H1 (cell line): ENCODE measurements at regions not wholly inside any gene's neighbourhood (a gene's known extent, or its start where the extent isn't known, plus 50 kb on each side); places are given as distances from the start of the nearest gene placed in this dataset.

Experiments used
- CTCF ChIA-PET: fragments of 300-600 bp; sonication (Branson Sonifier 250); formaldehyde crosslinking; loops from one replicate; lab custom pipeline; 2021; ENCODE audit not compliant: partially characterized antibody; lab: Charles Lee
- POLR2A ChIA-PET: fragments of 300-600 bp; sonication (Branson Sonifier 250); formaldehyde crosslinking; loops from one replicate; lab custom pipeline; 2021; ENCODE audit warnings: inconsistent platforms; ENCODE audit not compliant: partially characterized antibody; lab: Charles Lee
- DNase-seq, 2 experiments: peaks; one replicate each; pipeline versions ENCODE4 v3.0.0 to v3.0.0-alpha.2; 2010 to 2022; ENCODE audit warnings: low spot score in 2 of 2, low read depth in 1 of 2, mixed read lengths in 1 of 2
- FAIRE-seq: peaks from 2 replicates; lab custom pipeline; 2011; peaks lifted over from hg19 to GRCh38; lab: Jason Lieb, UNC
- H2AFZ ChIP-seq: 2 replicates; pipeline ENCODE4 v1.8.1; 2012; ENCODE audit warnings: low read length, inconsistent platforms
- H2AK5ac ChIP-seq: 2 replicates; pipeline ENCODE4 v1.6.1; 2013; ENCODE audit warnings: low read depth, low read length
- H2BK120ac ChIP-seq: replicated peaks from 2 replicates; pipeline ENCODE3; 2013; ENCODE audit warnings: low read depth, low read length, inconsistent platforms
- H2BK12ac ChIP-seq: 2 replicates; pipeline ENCODE4 v1.6.1; 2013; ENCODE audit warnings: low read depth, low read length
- H2BK15ac ChIP-seq: 2 replicates; pipeline ENCODE4 v1.6.1; 2013; ENCODE audit warnings: low read length
- H2BK20ac ChIP-seq: 2 replicates; pipeline ENCODE4 v1.6.1; 2013; ENCODE audit warnings: low read length
- H2BK5ac ChIP-seq: 2 replicates; pipeline ENCODE4 v1.6.1; 2013; ENCODE audit warnings: low read depth, low read length
- H3K14ac ChIP-seq: 2 replicates; pipeline ENCODE4 v1.6.1; 2013; ENCODE audit warnings: inconsistent platforms; ENCODE audit not compliant: insufficient read length
- H3K18ac ChIP-seq: 2 replicates; pipeline ENCODE4 v1.6.1; 2013; ENCODE audit warnings: low read length; ENCODE audit errors: extremely low read depth
- H3K23ac ChIP-seq: 2 replicates; pipeline ENCODE4 v1.6.1; 2013; ENCODE audit warnings: inconsistent platforms; ENCODE audit not compliant: insufficient read length
- H3K23me2 ChIP-seq: 2 replicates; pipeline ENCODE4 v1.6.1; 2013; ENCODE audit warnings: low read depth, low read length
- H3K27ac ChIP-seq: 2 replicates; pipeline ENCODE4 v1.6.1; 2011; ENCODE audit warnings: low read depth, low read length, inconsistent platforms
- H3K27me3 ChIP-seq, 4 experiments: replicated peaks in 1 of 4; 1 replicate in 1 of 4; 2 replicates in 3 of 4; pipeline versions ENCODE4 v1.6.1 to v1.8.1; 2011 to 2013; ENCODE audit warnings: low read length in 3 of 4, mild to moderate bottlenecking in 3 of 4, inconsistent platforms in 2 of 4, mixed read lengths in 2 of 4, moderate library complexity in 1 of 4; ENCODE audit not compliant: control insufficient read depth in 3 of 4, insufficient read depth in 3 of 4; ENCODE audit errors: extremely low read depth in 1 of 4
- H3K36me3 ChIP-seq, 4 experiments: 2 replicates each; pipeline versions ENCODE4 v1.6.1 to v1.8.1; 2011 to 2013; ENCODE audit warnings: mild to moderate bottlenecking in 4 of 4, low read length in 3 of 4, moderate library complexity in 2 of 4, control low read depth in 1 of 4, inconsistent platforms in 1 of 4; ENCODE audit not compliant: insufficient read depth in 4 of 4, control insufficient read depth in 2 of 4
- H3K4ac ChIP-seq: replicated peaks from 2 replicates; pipeline ENCODE3; 2013; ENCODE audit warnings: low read length, low read depth, mixed read lengths, inconsistent platforms; ENCODE audit not compliant: insufficient read length
- H3K4me1 ChIP-seq, 4 experiments: replicated peaks in 1 of 4; 1 replicate in 1 of 4; 2 replicates in 3 of 4; pipeline versions ENCODE4 v1.6.1 to v1.8.1; 2011 to 2013; ENCODE audit warnings: low read length in 3 of 4, inconsistent platforms in 2 of 4, mixed read lengths in 1 of 4; ENCODE audit not compliant: insufficient read depth in 4 of 4, control insufficient read depth in 3 of 4
- H3K4me2 ChIP-seq, 2 experiments: 2 replicates each; pipeline versions ENCODE4 v1.6.1 to v1.8.1; 2011 to 2013; ENCODE audit warnings: low read depth in 2 of 2, low read length in 2 of 2, control low read depth in 1 of 2, inconsistent platforms in 1 of 2, mild to moderate bottlenecking in 1 of 2; ENCODE audit not compliant: insufficient read depth in 1 of 2
- H3K4me3 ChIP-seq, 4 experiments: fragments of 200-600, 300-600 bp in 1 of 4; sonication (generic), shearing (Covaris generic), sonication (Bioruptor Twin) in 1 of 4; 2 replicates each; pipeline versions ENCODE4 v1.5.1 to v1.8.1; 2011 to 2016; ENCODE audit warnings: low read length in 4 of 4, low read depth in 3 of 4, control low read depth in 2 of 4, inconsistent platforms in 2 of 4, mild to moderate bottlenecking in 2 of 4, mixed read lengths in 1 of 4, moderate library complexity in 1 of 4; ENCODE audit not compliant: insufficient read depth in 2 of 4; ENCODE audit errors: extremely low read depth in 1 of 4
- H3K56ac ChIP-seq: replicated peaks from 2 replicates; pipeline ENCODE3; 2013; ENCODE audit warnings: low read depth, mild to moderate bottlenecking, mixed read lengths, low read length, inconsistent platforms; ENCODE audit not compliant: insufficient read length
- H3K79me1 ChIP-seq: 2 replicates; pipeline ENCODE4 v1.6.1; 2013; ENCODE audit warnings: low read depth, low read length, control low read depth
- H3K79me2 ChIP-seq, 2 experiments: 2 replicates each; pipeline versions ENCODE4 v1.6.1 to v1.8.1; 2012 to 2013; ENCODE audit warnings: low read length in 2 of 2, mild to moderate bottlenecking in 2 of 2, inconsistent platforms in 1 of 2; ENCODE audit not compliant: insufficient read depth in 2 of 2, control insufficient read depth in 1 of 2
- H3K9ac ChIP-seq, 4 experiments: replicated peaks in 1 of 4; 1 replicate in 1 of 4; 2 replicates in 3 of 4; pipeline versions ENCODE4 v1.6.1 to v1.8.1; 2011 to 2013; ENCODE audit warnings: low read depth in 3 of 4, low read length in 3 of 4, control low read depth in 2 of 4, mild to moderate bottlenecking in 2 of 4, moderate library complexity in 2 of 4, inconsistent platforms in 1 of 4; ENCODE audit errors: extremely low read depth in 1 of 4
- H3K9me3 ChIP-seq, 2 experiments: 2 replicates each; pipeline versions ENCODE4 v1.6.1 to v1.8.1; 2012 to 2013; ENCODE audit warnings: mild to moderate bottlenecking in 2 of 2, moderate library complexity in 2 of 2, control low read depth in 1 of 2, inconsistent platforms in 1 of 2, low read depth in 1 of 2, low read length in 1 of 2, mixed read lengths in 1 of 2; ENCODE audit not compliant: insufficient read depth in 2 of 2
- H4K20me1 ChIP-seq, 2 experiments: replicated peaks in 1 of 2; 2 replicates each; pipeline versions ENCODE3 to v1.8.1; 2011 to 2013; ENCODE audit warnings: inconsistent platforms in 2 of 2, low read length in 2 of 2, mild to moderate bottlenecking in 1 of 2; ENCODE audit not compliant: insufficient read depth in 2 of 2, control insufficient read depth in 1 of 2
- H4K5ac ChIP-seq: 2 replicates; pipeline ENCODE4 v1.6.1; 2013; ENCODE audit warnings: low read length, low read depth, mixed read lengths, inconsistent platforms; ENCODE audit not compliant: insufficient read length
- H4K8ac ChIP-seq: 2 replicates; pipeline ENCODE4 v1.8.0; 2013; ENCODE audit warnings: mild to moderate bottlenecking, moderate library complexity, low read length, inconsistent platforms; ENCODE audit not compliant: insufficient read depth; ENCODE audit errors: extremely low read depth
- H4K91ac ChIP-seq: replicated peaks from 2 replicates; pipeline ENCODE3; 2013; ENCODE audit warnings: low read length, mixed read lengths, inconsistent platforms; ENCODE audit not compliant: insufficient read length
- CREB1 ChIP-seq: IDR thresholded peaks from 2 replicates; pipeline ENCODE4 v1.6.1; 2012; ENCODE audit warnings: inconsistent platforms
- KDM1A ChIP-seq: fragments of 200-600, 300-600 bp; sonication (generic); IDR thresholded peaks from 2 replicates; pipeline ENCODE4 v1.7.1; 2016; ENCODE audit warnings: mild to moderate bottlenecking, low read length, borderline replicate concordance
- RAD21 ChIP-seq, 2 experiments: IDR thresholded peaks in 1 of 2; conservative IDR thresholded peaks in 1 of 2; 2 replicates each; pipeline ENCODE4 v1.6.1; 2011; ENCODE audit warnings: low read depth in 2 of 2, low read length in 2 of 2, improper control_type of control experiment in 1 of 2, inconsistent platforms in 1 of 2, mild to moderate bottlenecking in 1 of 2, moderate library complexity in 1 of 2

DNA sequence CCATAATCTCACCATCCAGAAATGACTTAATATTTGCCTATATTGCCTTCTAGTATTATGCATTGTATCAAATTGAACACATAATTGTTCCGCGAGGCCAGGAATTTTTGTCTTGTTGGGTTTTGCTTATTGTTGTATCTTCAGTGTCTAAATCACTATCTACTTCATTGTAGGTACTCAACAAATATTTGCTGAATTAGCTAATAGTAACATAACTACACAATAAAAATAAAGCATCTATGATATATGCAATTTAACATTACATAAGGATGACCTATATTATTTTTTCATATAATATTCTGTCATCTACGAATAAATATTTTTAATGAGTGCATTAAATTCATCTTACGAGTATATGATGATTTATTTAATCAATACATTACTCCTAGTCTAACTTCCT is 656.3 kb downstream of the ETNK1 start (continued):
- no peak for TF ChIP-seq RAD21 (IDR thresholded peaks at IDR 0.05 in 1 of 2, conservative IDR thresholded peaks at IDR 0.05 in 1 of 2; ENCODE audit: low read depth in 2 of 2, low read length in 2 of 2)
- TF ChIP-seq, all 59 proteins: peak for 0

GRCh38 chr12:23282701-23283100 is 657.7 kb downstream of the ETNK1 start:
- no peak overlapping the region for H4K91ac ChIP-seq
- CTCF ChIA-PET, result no interaction called here

More at GRCh38 chr12:23282701-23283100, 657.7 kb downstream of the ETNK1 start:
- no peaks in the 10 kb centered on the region for H3K23me2 ChIP-seq
- H2AK5ac ChIP-seq, result no peak overlapping the region
- no peaks in the 10 kb centered on the region for H3K9me3 ChIP-seq
- H3K14ac ChIP-seq, result no peak overlapping the region
- no peaks in the 10 kb centered on the region for H3K79me2 ChIP-seq
- no peak for DNase-seq
- H3K4ac ChIP-seq, result no peak overlapping the region
- H3K27me3 ChIP-seq, result peaks cover 0 to 1% (median 0%) of the 10 kb centered on the region in 4 experiments; a peak in 1 of 7 replicates
- no peak overlapping the region for H2BK15ac ChIP-seq
- TF ChIP-seq CREB1, result no peak
- TF ChIP-seq KDM1A, result 0 out of 2 replicates have a peak, but pooled peaks have one; percentile 31
- H3K4me3 ChIP-seq, result no peak overlapping the region
- H2BK120ac ChIP-seq, result no peak overlapping the region
- no peak overlapping the region for H2BK12ac ChIP-seq
- H3K36me3 ChIP-seq, result no peaks in the 10 kb centered on the region
- H3K23ac ChIP-seq, result no peak overlapping the region
- H4K20me1 ChIP-seq, result no peaks in the 10 kb centered on the region
- no peak overlapping the region for H3K56ac ChIP-seq
- POLR2A ChIA-PET, result no interaction called here
- H3K27ac ChIP-seq, result no peak overlapping the region
- H4K5ac ChIP-seq, result no peak overlapping the region
- no peak overlapping the region for H3K9ac ChIP-seq
- H2BK20ac ChIP-seq, result no peak overlapping the region
- no peak overlapping the region for H2AFZ ChIP-seq
- H3K79me1 ChIP-seq, result no peaks in the 10 kb centered on the region
- no peak overlapping the region for H4K8ac ChIP-seq
- FAIRE-seq, result no peak
- no peak overlapping the region for H3K18ac ChIP-seq
- H2BK5ac ChIP-seq, result no peak overlapping the region
- H3K4me1 ChIP-seq, result no peaks in the 10 kb centered on the region
- H3K4me2 ChIP-seq, result no peak overlapping the region
